Colonic mucosa (tissue), 4 donors: ENCODE measurements at regions not wholly inside any gene's neighbourhood (a gene's known extent, or its start where the extent isn't known, plus 50 kb on each side); places are given as distances from the start of the nearest gene placed in this dataset.

Experiments
- DNase-seq: peaks from one replicate; pipeline ENCODE4 v3.0.0-alpha.2; 2020
- H3K27ac ChIP-seq: fragments of 200-600 bp; one replicate; pipeline ENCODE4 v1.8.0; 2021
- H3K27me3 ChIP-seq: fragments of 200-600 bp; one replicate; pipeline ENCODE4 v1.8.0; 2021
- H3K36me3 ChIP-seq: fragments of 200-600 bp; one replicate; pipeline ENCODE4 v1.8.0; 2021
- H3K4me1 ChIP-seq: fragments of 200-600 bp; one replicate; pipeline ENCODE4 v1.8.0; 2021; ENCODE audit warnings: mild to moderate bottlenecking
- H3K4me3 ChIP-seq: fragments of 200-600 bp; one replicate; pipeline ENCODE4 v1.8.0; 2021
- H3K9ac ChIP-seq, 2 donors: one replicate each; pipeline ENCODE4 v1.7.0; 2013; ENCODE audit warnings: control low read depth in 2 of 2, low read depth in 2 of 2, low read length in 2 of 2
- H3K9me3 ChIP-seq: fragments of 200-600 bp; one replicate; pipeline ENCODE4 v1.8.0; 2021
- CTCF ChIP-seq: fragments of 200-600 bp; IDR thresholded peaks from one replicate; pipeline ENCODE4 v1.8.0; 2022; ENCODE audit warnings: antibody characterized with exemption, mild to moderate bottlenecking
- intact Hi-C: fragments of 100-400 bp; cut with DNase I; formaldehyde crosslinking; loops from one replicate; pipeline ENCODE4 v1.14.1; 2022
- donor health status: healthy.
- donor health status: DM: no; HTN: no; CAD: no.
- donor health status: DM: no; HTN: no; CAD: no.

GRCh38 chr12:95418142-95418541 is 55.8 kb upstream of the METAP2 start:
- Histone ChIP-seq H3K27me3 (no peaks in the 10 kb centered on the region), H3K27ac (no peak overlapping the region), H3K4me3 (no peak overlapping the region), H3K4me1 (no peaks in the 10 kb centered on the region), H3K9ac (no peak overlapping the region), H3K36me3 (no peaks in the 10 kb centered on the region), H3K9me3 (no peaks in the 10 kb centered on the region)
- intact Hi-C loops: no loop called here
- no peak for TF ChIP-seq CTCF
- DNase-seq: no peak
